Lung (tissue), 11 donors: ENCODE measurements at regions not wholly inside any gene's neighbourhood (a gene's known extent, or its start where the extent isn't known, plus 50 kb on each side); places are given as distances from the start of the nearest gene placed in this dataset.

ENCODE experiments used
- ATAC-seq: fragments of 200-7000 bp; cut with Tn5 transposase; one replicate; pipeline ENCODE4 v1.9.1; 2020; ENCODE audit warnings: moderate number of reproducible peaks; ENCODE audit not compliant: insufficient read depth, low FRiP score
- DNase-seq, 3 donors: peaks; one replicate each; pipeline ENCODE4 v3.0.0-alpha.2; 2013 to 2017
- H3K27ac ChIP-seq, 2 donors: one replicate each; pipeline ENCODE4 v1.5.1; 2013; ENCODE audit warnings: mild to moderate bottlenecking in 2 of 2, moderate library complexity in 2 of 2, control low read depth in 1 of 2, inconsistent platforms in 1 of 2, low read depth in 1 of 2, low read length in 1 of 2
- H3K27me3 ChIP-seq, 3 donors: one replicate each; pipeline ENCODE4 v1.5.1; 2013; ENCODE audit warnings: low read length in 2 of 3; ENCODE audit not compliant: control insufficient read depth in 3 of 3, insufficient read depth in 3 of 3
- H3K36me3 ChIP-seq, 4 donors: one replicate each; pipeline ENCODE4 v1.5.1; 2013; ENCODE audit warnings: low read length in 4 of 4, mild to moderate bottlenecking in 1 of 4, moderate library complexity in 1 of 4; ENCODE audit not compliant: control insufficient read depth in 4 of 4, insufficient read depth in 4 of 4
- H3K4me1 ChIP-seq, 5 donors: one replicate each; pipeline ENCODE4 v1.5.1; 2013; ENCODE audit warnings: low read length in 5 of 5, mild to moderate bottlenecking in 2 of 5, moderate library complexity in 1 of 5; ENCODE audit not compliant: control insufficient read depth in 5 of 5, insufficient read depth in 5 of 5
- H3K4me3 ChIP-seq: one replicate; pipeline ENCODE4 v1.5.1; 2013; ENCODE audit warnings: mild to moderate bottlenecking, control low read depth, moderate library complexity
- H3K9ac ChIP-seq, 2 donors: one replicate each; pipeline ENCODE4 v1.5.1; 2013; ENCODE audit warnings: low read length in 2 of 2, control low read depth in 1 of 2; ENCODE audit not compliant: insufficient read depth in 1 of 2
- H3K9me3 ChIP-seq, 4 donors: one replicate each; pipeline ENCODE4 v1.5.1; 2013; ENCODE audit warnings: low read length in 3 of 4, mild to moderate bottlenecking in 1 of 4, moderate library complexity in 1 of 4; ENCODE audit not compliant: control insufficient read depth in 4 of 4, insufficient read depth in 3 of 4
- WGBS, 2 donors: extraction: QIAGEN DNeasy Blood & Tissue Kit; methylation state at CpG; one replicate each; pipeline ENCODE4 v1.1.7; 2013; 5-methylcytosine and 5-hydroxymethylcytosine counted together
- TF ChIP-seq, protein P1 (sequence below): IDR thresholded peaks from 2 replicates; pipeline ENCODE4 v1.5.1; 2012; ENCODE audit warnings: mild to moderate bottlenecking; ENCODE audit errors: control extremely low read depth, extremely low read depth
- donor health status: control.
- donor health status: control.
- donor health status: Bipolar disorder and iron deficiency.
- donor health status: healthy.
- donor health status: DM: yes; HTN: yes; CAD: no.

DNA sequence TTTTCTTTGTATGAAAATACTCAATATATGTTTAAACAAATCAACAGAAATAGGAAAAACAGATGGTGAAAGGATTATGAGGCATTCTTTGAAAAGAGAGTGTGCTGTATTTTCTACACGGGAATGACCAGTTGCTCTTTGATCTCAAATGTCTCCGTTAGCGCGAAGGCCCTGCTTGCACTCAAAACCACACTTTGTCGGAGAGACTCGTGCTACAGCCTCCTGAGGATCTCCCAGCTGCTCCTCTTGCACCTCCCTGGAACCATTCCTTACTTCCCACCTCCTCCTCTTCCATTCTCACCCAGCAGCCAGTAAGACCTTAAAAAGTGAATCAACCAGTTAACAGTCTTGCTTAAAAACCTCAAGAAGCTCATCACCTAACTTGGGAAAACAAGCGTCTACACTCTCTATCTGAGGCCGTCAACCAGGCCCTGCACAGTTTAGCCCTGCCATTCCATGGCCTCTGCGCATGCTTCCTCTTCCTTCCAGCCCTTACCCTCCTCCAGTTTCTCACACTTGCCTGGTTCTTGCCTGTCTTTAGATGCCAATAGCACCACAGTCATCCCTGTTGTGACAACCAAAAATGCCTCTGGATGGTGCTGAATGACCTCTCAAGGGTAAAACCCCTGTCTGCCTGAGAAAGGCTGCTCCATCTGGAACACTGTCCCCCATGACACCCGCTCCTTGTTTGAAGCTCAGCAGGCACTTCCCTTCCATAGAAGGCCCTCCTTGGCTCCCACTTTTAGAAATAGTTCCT lies 594.7 kb upstream of the WWC1 start:
- Histone ChIP-seq H3K27me3 (no peaks in the 10 kb centered on the region), H3K36me3 (no peaks in the 10 kb centered on the region), H3K9me3 (no peaks in the 10 kb centered on the region), H3K27ac (no peak overlapping the region), H3K4me3 (no peak overlapping the region), H3K4me1 (no peaks in the 10 kb centered on the region), H3K9ac (no peak overlapping the region)
- WGBS, 2 donors = 85 to 89% methylated on average over 10 of the region's 10 CpGs
- no peak for DNase-seq
- no peak for ATAC-seq
- TF ChIP-seq, protein P1, sequence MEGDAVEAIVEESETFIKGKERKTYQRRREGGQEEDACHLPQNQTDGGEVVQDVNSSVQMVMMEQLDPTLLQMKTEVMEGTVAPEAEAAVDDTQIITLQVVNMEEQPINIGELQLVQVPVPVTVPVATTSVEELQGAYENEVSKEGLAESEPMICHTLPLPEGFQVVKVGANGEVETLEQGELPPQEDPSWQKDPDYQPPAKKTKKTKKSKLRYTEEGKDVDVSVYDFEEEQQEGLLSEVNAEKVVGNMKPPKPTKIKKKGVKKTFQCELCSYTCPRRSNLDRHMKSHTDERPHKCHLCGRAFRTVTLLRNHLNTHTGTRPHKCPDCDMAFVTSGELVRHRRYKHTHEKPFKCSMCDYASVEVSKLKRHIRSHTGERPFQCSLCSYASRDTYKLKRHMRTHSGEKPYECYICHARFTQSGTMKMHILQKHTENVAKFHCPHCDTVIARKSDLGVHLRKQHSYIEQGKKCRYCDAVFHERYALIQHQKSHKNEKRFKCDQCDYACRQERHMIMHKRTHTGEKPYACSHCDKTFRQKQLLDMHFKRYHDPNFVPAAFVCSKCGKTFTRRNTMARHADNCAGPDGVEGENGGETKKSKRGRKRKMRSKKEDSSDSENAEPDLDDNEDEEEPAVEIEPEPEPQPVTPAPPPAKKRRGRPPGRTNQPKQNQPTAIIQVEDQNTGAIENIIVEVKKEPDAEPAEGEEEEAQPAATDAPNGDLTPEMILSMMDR = no peak

DNA sequence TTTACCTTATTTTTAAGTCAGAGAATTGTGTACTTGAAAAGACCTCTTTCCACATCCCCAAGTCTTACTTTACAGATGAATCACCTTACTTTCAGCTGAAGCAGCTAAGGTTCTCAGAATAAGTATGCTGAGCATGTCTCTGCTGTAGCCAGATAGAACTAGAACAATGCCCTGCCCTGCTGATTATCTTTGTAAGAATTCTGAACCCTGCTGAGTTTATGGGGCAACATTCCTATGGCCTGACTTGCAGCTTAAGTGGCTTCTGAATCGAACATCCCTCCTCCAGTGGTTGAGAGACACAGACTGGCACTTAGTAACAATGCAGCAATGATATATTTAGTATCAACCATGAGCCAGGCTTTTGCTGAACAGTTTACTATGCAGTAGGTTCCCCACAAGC lies 592.0 kb upstream of the WWC1 start:
- ATAC-seq (peak; percentile 82), DNase-seq (peak in 1 of 3 donors; percentile 31)
- H3K9me3 ChIP-seq = no peaks in the 10 kb centered on the region
- H3K4me3 ChIP-seq = no peak overlapping the region
- H3K4me1 ChIP-seq = no peaks in the 10 kb centered on the region
- no peak overlapping the region for H3K9ac ChIP-seq
- TF ChIP-seq, protein P1 = no peak
- peak overlapping the region in 1 of 2 donors; percentile 74 for H3K27ac ChIP-seq
- H3K36me3 ChIP-seq = no peaks in the 10 kb centered on the region
- H3K27me3 ChIP-seq = no peaks in the 10 kb centered on the region
- WGBS, 2 donors = 23 to 34% methylated on average over 1 of the region's 1 CpG

DNA sequence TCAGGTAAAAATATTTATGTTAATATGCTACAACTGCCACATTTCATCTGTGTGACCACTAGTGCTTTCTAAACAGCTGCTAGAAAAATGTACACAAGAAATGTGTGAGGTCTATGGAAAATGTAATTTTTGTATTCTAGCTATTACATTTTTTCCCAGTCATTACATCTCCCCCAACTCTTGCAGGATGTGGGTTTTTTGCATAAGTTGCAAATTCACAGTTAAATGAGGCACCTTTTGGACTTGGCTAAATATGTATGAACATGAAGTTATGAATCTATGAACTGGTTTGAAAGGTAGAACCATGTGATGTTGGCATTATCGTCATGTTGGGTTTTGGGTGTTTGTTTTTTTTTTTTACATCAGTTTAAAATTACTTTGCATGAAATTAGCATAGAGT lies 590.4 kb upstream of the WWC1 start:
- H3K4me1 ChIP-seq = peaks cover 0 to 9% (median 3%) of the 10 kb centered on the region in 5 donors
- H3K27ac ChIP-seq = no peak overlapping the region
- no peak overlapping the region for H3K4me3 ChIP-seq
- H3K9me3 ChIP-seq = no peaks in the 10 kb centered on the region
- H3K9ac ChIP-seq = no peak overlapping the region
- DNase-seq (peak in 1 of 3 donors; percentile 34), ATAC-seq (no peak)
- TF ChIP-seq, protein P1 = no peak
- no peaks in the 10 kb centered on the region for H3K36me3 ChIP-seq
- 88 to 100% methylated on average over 1 of the region's 1 CpG for WGBS, 2 donors
- no peaks in the 10 kb centered on the region for H3K27me3 ChIP-seq
